H1 (cell line): ENCODE measurements at regions not wholly inside any gene's neighbourhood (a gene's known extent, or its start where the extent isn't known, plus 50 kb on each side); places are given as distances from the start of the nearest gene placed in this dataset.

Source experiments
- CTCF ChIA-PET: fragments of 300-600 bp; sonication (Branson Sonifier 250); formaldehyde crosslinking; loops from one replicate; lab custom pipeline; 2021; ENCODE audit not compliant: partially characterized antibody; lab: Charles Lee
- POLR2A ChIA-PET: fragments of 300-600 bp; sonication (Branson Sonifier 250); formaldehyde crosslinking; loops from one replicate; lab custom pipeline; 2021; ENCODE audit warnings: inconsistent platforms; ENCODE audit not compliant: partially characterized antibody; lab: Charles Lee
- DNase-seq, 2 experiments: peaks; one replicate each; pipeline versions ENCODE4 v3.0.0 to v3.0.0-alpha.2; 2010 to 2022; ENCODE audit warnings: low spot score in 2 of 2, low read depth in 1 of 2, mixed read lengths in 1 of 2
- FAIRE-seq: peaks from 2 replicates; lab custom pipeline; 2011; peaks lifted over from hg19 to GRCh38; lab: Jason Lieb, UNC
- H2AFZ ChIP-seq: 2 replicates; pipeline ENCODE4 v1.8.1; 2012; ENCODE audit warnings: low read length, inconsistent platforms
- H2AK5ac ChIP-seq: 2 replicates; pipeline ENCODE4 v1.6.1; 2013; ENCODE audit warnings: low read depth, low read length
- H2BK120ac ChIP-seq: replicated peaks from 2 replicates; pipeline ENCODE3; 2013; ENCODE audit warnings: low read depth, low read length, inconsistent platforms
- H2BK12ac ChIP-seq: 2 replicates; pipeline ENCODE4 v1.6.1; 2013; ENCODE audit warnings: low read depth, low read length
- H2BK15ac ChIP-seq: 2 replicates; pipeline ENCODE4 v1.6.1; 2013; ENCODE audit warnings: low read length
- H2BK20ac ChIP-seq: 2 replicates; pipeline ENCODE4 v1.6.1; 2013; ENCODE audit warnings: low read length
- H2BK5ac ChIP-seq: 2 replicates; pipeline ENCODE4 v1.6.1; 2013; ENCODE audit warnings: low read depth, low read length
- H3K14ac ChIP-seq: 2 replicates; pipeline ENCODE4 v1.6.1; 2013; ENCODE audit warnings: inconsistent platforms; ENCODE audit not compliant: insufficient read length
- H3K18ac ChIP-seq: 2 replicates; pipeline ENCODE4 v1.6.1; 2013; ENCODE audit warnings: low read length; ENCODE audit errors: extremely low read depth
- H3K23ac ChIP-seq: 2 replicates; pipeline ENCODE4 v1.6.1; 2013; ENCODE audit warnings: inconsistent platforms; ENCODE audit not compliant: insufficient read length
- H3K23me2 ChIP-seq: 2 replicates; pipeline ENCODE4 v1.6.1; 2013; ENCODE audit warnings: low read depth, low read length
- H3K27ac ChIP-seq: 2 replicates; pipeline ENCODE4 v1.6.1; 2011; ENCODE audit warnings: low read depth, low read length, inconsistent platforms
- H3K27me3 ChIP-seq, 4 experiments: replicated peaks in 1 of 4; 1 replicate in 1 of 4; 2 replicates in 3 of 4; pipeline versions ENCODE4 v1.6.1 to v1.8.1; 2011 to 2013; ENCODE audit warnings: low read length in 3 of 4, mild to moderate bottlenecking in 3 of 4, inconsistent platforms in 2 of 4, mixed read lengths in 2 of 4, moderate library complexity in 1 of 4; ENCODE audit not compliant: control insufficient read depth in 3 of 4, insufficient read depth in 3 of 4; ENCODE audit errors: extremely low read depth in 1 of 4
- H3K36me3 ChIP-seq, 4 experiments: 2 replicates each; pipeline versions ENCODE4 v1.6.1 to v1.8.1; 2011 to 2013; ENCODE audit warnings: mild to moderate bottlenecking in 4 of 4, low read length in 3 of 4, moderate library complexity in 2 of 4, control low read depth in 1 of 4, inconsistent platforms in 1 of 4; ENCODE audit not compliant: insufficient read depth in 4 of 4, control insufficient read depth in 2 of 4
- H3K4ac ChIP-seq: replicated peaks from 2 replicates; pipeline ENCODE3; 2013; ENCODE audit warnings: low read length, low read depth, mixed read lengths, inconsistent platforms; ENCODE audit not compliant: insufficient read length
- H3K4me1 ChIP-seq, 4 experiments: replicated peaks in 1 of 4; 1 replicate in 1 of 4; 2 replicates in 3 of 4; pipeline versions ENCODE4 v1.6.1 to v1.8.1; 2011 to 2013; ENCODE audit warnings: low read length in 3 of 4, inconsistent platforms in 2 of 4, mixed read lengths in 1 of 4; ENCODE audit not compliant: insufficient read depth in 4 of 4, control insufficient read depth in 3 of 4
- H3K4me2 ChIP-seq, 2 experiments: 2 replicates each; pipeline versions ENCODE4 v1.6.1 to v1.8.1; 2011 to 2013; ENCODE audit warnings: low read depth in 2 of 2, low read length in 2 of 2, control low read depth in 1 of 2, inconsistent platforms in 1 of 2, mild to moderate bottlenecking in 1 of 2; ENCODE audit not compliant: insufficient read depth in 1 of 2
- H3K4me3 ChIP-seq, 4 experiments: fragments of 200-600, 300-600 bp in 1 of 4; sonication (generic), shearing (Covaris generic), sonication (Bioruptor Twin) in 1 of 4; 2 replicates each; pipeline versions ENCODE4 v1.5.1 to v1.8.1; 2011 to 2016; ENCODE audit warnings: low read length in 4 of 4, low read depth in 3 of 4, control low read depth in 2 of 4, inconsistent platforms in 2 of 4, mild to moderate bottlenecking in 2 of 4, mixed read lengths in 1 of 4, moderate library complexity in 1 of 4; ENCODE audit not compliant: insufficient read depth in 2 of 4; ENCODE audit errors: extremely low read depth in 1 of 4
- H3K56ac ChIP-seq: replicated peaks from 2 replicates; pipeline ENCODE3; 2013; ENCODE audit warnings: low read depth, mild to moderate bottlenecking, mixed read lengths, low read length, inconsistent platforms; ENCODE audit not compliant: insufficient read length
- H3K79me1 ChIP-seq: 2 replicates; pipeline ENCODE4 v1.6.1; 2013; ENCODE audit warnings: low read depth, low read length, control low read depth
- H3K79me2 ChIP-seq, 2 experiments: 2 replicates each; pipeline versions ENCODE4 v1.6.1 to v1.8.1; 2012 to 2013; ENCODE audit warnings: low read length in 2 of 2, mild to moderate bottlenecking in 2 of 2, inconsistent platforms in 1 of 2; ENCODE audit not compliant: insufficient read depth in 2 of 2, control insufficient read depth in 1 of 2
- H3K9ac ChIP-seq, 4 experiments: replicated peaks in 1 of 4; 1 replicate in 1 of 4; 2 replicates in 3 of 4; pipeline versions ENCODE4 v1.6.1 to v1.8.1; 2011 to 2013; ENCODE audit warnings: low read depth in 3 of 4, low read length in 3 of 4, control low read depth in 2 of 4, mild to moderate bottlenecking in 2 of 4, moderate library complexity in 2 of 4, inconsistent platforms in 1 of 4; ENCODE audit errors: extremely low read depth in 1 of 4
- H3K9me3 ChIP-seq, 2 experiments: 2 replicates each; pipeline versions ENCODE4 v1.6.1 to v1.8.1; 2012 to 2013; ENCODE audit warnings: mild to moderate bottlenecking in 2 of 2, moderate library complexity in 2 of 2, control low read depth in 1 of 2, inconsistent platforms in 1 of 2, low read depth in 1 of 2, low read length in 1 of 2, mixed read lengths in 1 of 2; ENCODE audit not compliant: insufficient read depth in 2 of 2
- H4K20me1 ChIP-seq, 2 experiments: replicated peaks in 1 of 2; 2 replicates each; pipeline versions ENCODE3 to v1.8.1; 2011 to 2013; ENCODE audit warnings: inconsistent platforms in 2 of 2, low read length in 2 of 2, mild to moderate bottlenecking in 1 of 2; ENCODE audit not compliant: insufficient read depth in 2 of 2, control insufficient read depth in 1 of 2
- H4K5ac ChIP-seq: 2 replicates; pipeline ENCODE4 v1.6.1; 2013; ENCODE audit warnings: low read length, low read depth, mixed read lengths, inconsistent platforms; ENCODE audit not compliant: insufficient read length
- H4K8ac ChIP-seq: 2 replicates; pipeline ENCODE4 v1.8.0; 2013; ENCODE audit warnings: mild to moderate bottlenecking, moderate library complexity, low read length, inconsistent platforms; ENCODE audit not compliant: insufficient read depth; ENCODE audit errors: extremely low read depth
- H4K91ac ChIP-seq: replicated peaks from 2 replicates; pipeline ENCODE3; 2013; ENCODE audit warnings: low read length, mixed read lengths, inconsistent platforms; ENCODE audit not compliant: insufficient read length
- CHD2 ChIP-seq: IDR thresholded peaks from 2 replicates; pipeline ENCODE4 v1.6.1; 2012; ENCODE audit warnings: low read length, improper control_type of control experiment
- KDM4A ChIP-seq: IDR thresholded peaks from one replicate; pipeline ENCODE4 v1.7.1; 2012; ENCODE audit warnings: low read depth, mild to moderate bottlenecking, moderate library complexity, low read length, inconsistent platforms; ENCODE audit not compliant: severe bottlenecking
- WGBS, 2 experiments: shearing (Covaris generic) in 1 of 2; methylation state at CpG; one replicate each; pipeline versions ENCODE4 v1.1.6 to v1.1.7; 2013 to 2015; ENCODE audit warnings: low lambda C conversion rate in 2 of 2, mixed read lengths in 2 of 2, inconsistent platforms in 1 of 2, low coverage in 1 of 2, missing lambda C conversion rate in 1 of 2; ENCODE audit not compliant: insufficient replicate concordance in 2 of 2, insufficient coverage in 1 of 2, insufficient read length in 1 of 2; ENCODE audit errors: extremely low coverage in 1 of 2, missing lambda C conversion rate in 1 of 2; 5-methylcytosine and 5-hydroxymethylcytosine counted together

GRCh38 chr6:9138936-9139335, 703.6 kb upstream of the SLC35B3 start:
- Histone ChIP-seq H3K14ac (no peak overlapping the region), H4K8ac (no peak overlapping the region), H3K79me1 (no peaks in the 10 kb centered on the region), H3K36me3 (no peaks in the 10 kb centered on the region), H3K56ac (no peak overlapping the region), H3K4me3 (no peak overlapping the region), H4K5ac (no peak overlapping the region), H3K23me2 (no peaks in the 10 kb centered on the region), H2BK12ac (no peak overlapping the region), H4K20me1 (no peaks in the 10 kb centered on the region), H3K79me2 (no peaks in the 10 kb centered on the region), H4K91ac (no peak overlapping the region), H2AFZ (no peak overlapping the region), H3K23ac (no peak overlapping the region), H3K18ac (no peak overlapping the region), H3K9me3 (no peaks in the 10 kb centered on the region), H2BK5ac (no peak overlapping the region), H3K27ac (no peak overlapping the region), H3K27me3 (no peaks in the 10 kb centered on the region), H3K4me2 (no peak overlapping the region), H3K4ac (no peak overlapping the region), H2BK120ac (no peak overlapping the region), H3K9ac (no peak overlapping the region), H2BK15ac (no peak overlapping the region), H2BK20ac (no peak overlapping the region), H2AK5ac (no peak overlapping the region), H3K4me1 (no peaks in the 10 kb centered on the region)
- 99% methylated on average over 5 of the region's 5 CpGs; no CpG with 5 or more reads in 1 of the 2 experiments for WGBS, 2 experiments
- FAIRE-seq (no peak), DNase-seq (no peak)
- TF ChIP-seq CHD2 = no peak
- no peak for TF ChIP-seq KDM4A
- ChIA-PET CTCF (no interaction called here), POLR2A (no interaction called here)
